ENCODE measurements at regions not wholly inside any gene's neighbourhood (a gene's known extent, or its start where the extent isn't known, plus 50 kb on each side); places are given as distances from the start of the nearest gene placed in this dataset.

GRCh38 chr2:12060886-12061285 lies 314.5 kb downstream of the LPIN1 start:
- H3K4me3 ChIP-seq (ENCODE audit: low read depth, low read length): no peak overlapping the region
- TF ChIP-seq POLR2A (IDR thresholded peaks at IDR 0.05; ENCODE audit: extremely low read depth, insufficient read length) (no peak), MYC (IDR thresholded peaks at IDR 0.05; ENCODE audit: low read depth, low read length) (no peak)
- TF ChIP-seq, protein P1, sequence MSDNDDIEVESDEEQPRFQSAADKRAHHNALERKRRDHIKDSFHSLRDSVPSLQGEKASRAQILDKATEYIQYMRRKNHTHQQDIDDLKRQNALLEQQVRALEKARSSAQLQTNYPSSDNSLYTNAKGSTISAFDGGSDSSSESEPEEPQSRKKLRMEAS (IDR thresholded peaks at IDR 0.05; ENCODE audit: low read depth, low read length): no peak
- TF ChIP-seq, protein P2, sequence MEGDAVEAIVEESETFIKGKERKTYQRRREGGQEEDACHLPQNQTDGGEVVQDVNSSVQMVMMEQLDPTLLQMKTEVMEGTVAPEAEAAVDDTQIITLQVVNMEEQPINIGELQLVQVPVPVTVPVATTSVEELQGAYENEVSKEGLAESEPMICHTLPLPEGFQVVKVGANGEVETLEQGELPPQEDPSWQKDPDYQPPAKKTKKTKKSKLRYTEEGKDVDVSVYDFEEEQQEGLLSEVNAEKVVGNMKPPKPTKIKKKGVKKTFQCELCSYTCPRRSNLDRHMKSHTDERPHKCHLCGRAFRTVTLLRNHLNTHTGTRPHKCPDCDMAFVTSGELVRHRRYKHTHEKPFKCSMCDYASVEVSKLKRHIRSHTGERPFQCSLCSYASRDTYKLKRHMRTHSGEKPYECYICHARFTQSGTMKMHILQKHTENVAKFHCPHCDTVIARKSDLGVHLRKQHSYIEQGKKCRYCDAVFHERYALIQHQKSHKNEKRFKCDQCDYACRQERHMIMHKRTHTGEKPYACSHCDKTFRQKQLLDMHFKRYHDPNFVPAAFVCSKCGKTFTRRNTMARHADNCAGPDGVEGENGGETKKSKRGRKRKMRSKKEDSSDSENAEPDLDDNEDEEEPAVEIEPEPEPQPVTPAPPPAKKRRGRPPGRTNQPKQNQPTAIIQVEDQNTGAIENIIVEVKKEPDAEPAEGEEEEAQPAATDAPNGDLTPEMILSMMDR (IDR thresholded peaks at IDR 0.05; ENCODE audit: low read depth, low read length): no peak
- DNase-seq (ENCODE audit: low read depth): no peak

DNA sequence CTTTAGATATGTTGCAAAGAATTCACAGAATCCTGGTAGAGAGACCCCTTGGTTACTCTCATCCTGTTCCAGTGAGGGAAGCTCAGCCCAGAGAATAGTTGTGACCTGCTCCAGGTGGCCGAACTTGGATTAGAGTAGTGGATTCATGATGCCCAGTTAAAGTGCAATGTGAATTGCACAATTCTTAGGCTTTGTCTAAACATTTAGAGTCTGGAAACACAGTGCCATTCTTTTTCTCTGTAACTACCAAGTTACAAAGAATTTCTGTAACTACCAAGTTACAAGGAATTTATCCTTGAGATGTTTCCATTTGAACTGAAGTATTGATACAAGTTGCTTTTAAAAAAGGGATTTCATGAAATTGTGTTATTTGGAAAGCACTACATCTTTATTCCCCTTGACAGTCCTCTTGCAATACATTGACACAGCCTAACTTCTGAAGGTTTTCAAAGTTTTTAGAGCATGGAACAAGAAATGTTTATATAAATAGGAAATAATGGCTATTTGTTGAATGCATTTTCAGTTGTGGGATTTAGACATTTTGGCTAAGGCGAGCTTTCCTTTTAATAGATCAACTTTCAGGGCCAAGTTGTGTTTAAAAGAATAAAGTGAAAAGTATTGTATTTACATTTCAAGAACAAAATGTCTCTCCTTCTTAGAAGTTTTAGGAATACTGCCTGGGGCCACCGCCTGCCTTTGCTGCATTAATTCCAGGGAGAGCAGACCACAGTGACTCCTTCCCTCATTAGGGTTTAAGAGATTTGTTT lies 315.0 kb downstream of the LPIN1 start:
- no peak for DNase-seq (ENCODE audit: low read depth)
- no peak overlapping the region for H3K4me3 ChIP-seq (ENCODE audit: low read depth, low read length)
- TF ChIP-seq POLR2A (IDR thresholded peaks at IDR 0.05; ENCODE audit: extremely low read depth, insufficient read length) (no peak), MYC (IDR thresholded peaks at IDR 0.05; ENCODE audit: low read depth, low read length) (no peak)
- TF ChIP-seq, protein P2 (IDR thresholded peaks at IDR 0.05; ENCODE audit: low read depth, low read length): no peak
- TF ChIP-seq, protein P1 (IDR thresholded peaks at IDR 0.05; ENCODE audit: low read depth, low read length): no peak

- TF ChIP-seq POLR2A (IDR thresholded peaks at IDR 0.05; ENCODE audit: extremely low read depth, insufficient read length): no peak
- TF ChIP-seq, protein P1 (IDR thresholded peaks at IDR 0.05; ENCODE audit: low read depth, low read length): no peak
- no peak for TF ChIP-seq MYC (IDR thresholded peaks at IDR 0.05; ENCODE audit: low read depth, low read length)
- TF ChIP-seq, protein P2 (IDR thresholded peaks at IDR 0.05; ENCODE audit: low read depth, low read length): no peak
- H3K4me3 ChIP-seq (ENCODE audit: low read depth, low read length): no peak overlapping the region
- DNase-seq (ENCODE audit: low read depth): no peak
Measured at GRCh38 chr2:12062053-12062395, 315.6 kb downstream of the LPIN1 start.

- DNase-seq (ENCODE audit: low read depth): no peak
- H3K4me3 ChIP-seq (ENCODE audit: low read depth, low read length): no peak overlapping the region
- TF ChIP-seq, protein P1 (IDR thresholded peaks at IDR 0.05; ENCODE audit: low read depth, low read length): no peak
- TF ChIP-seq MYC (IDR thresholded peaks at IDR 0.05; ENCODE audit: low read depth, low read length): no peak
- no peak for TF ChIP-seq POLR2A (IDR thresholded peaks at IDR 0.05; ENCODE audit: extremely low read depth, insufficient read length)
- TF ChIP-seq, protein P2 (IDR thresholded peaks at IDR 0.05; ENCODE audit: low read depth, low read length): no peak
Measured at GRCh38 chr2:12063210-12063609, 316.8 kb downstream of the LPIN1 start.

DNA sequence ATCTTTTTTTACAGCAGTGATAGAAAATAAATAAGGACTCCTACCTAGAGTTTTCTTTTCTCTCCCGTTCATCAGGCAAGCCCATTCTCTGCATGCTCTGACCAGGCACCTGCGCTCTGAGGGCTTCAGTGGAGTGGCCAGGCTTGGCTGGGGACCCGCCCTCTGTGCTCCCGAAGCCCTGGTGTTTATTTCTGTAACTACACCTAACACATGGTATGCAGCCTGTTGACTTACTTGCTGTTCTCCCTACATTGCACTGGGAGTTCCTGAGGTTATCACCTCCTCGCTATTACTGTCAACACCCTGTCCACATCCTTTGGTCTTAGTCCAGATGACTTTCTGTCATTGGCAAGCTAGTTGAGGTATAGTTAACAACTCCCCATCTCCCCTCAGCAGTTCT lies 317.7 kb downstream of the LPIN1 start:
- no peak overlapping the region for H3K4me3 ChIP-seq (ENCODE audit: low read depth, low read length)
- no peak for DNase-seq (ENCODE audit: low read depth)
- TF ChIP-seq POLR2A (IDR thresholded peaks at IDR 0.05; ENCODE audit: extremely low read depth, insufficient read length): no peak
- TF ChIP-seq MYC (IDR thresholded peaks at IDR 0.05; ENCODE audit: low read depth, low read length): no peak
- TF ChIP-seq, protein P2 (IDR thresholded peaks at IDR 0.05; ENCODE audit: low read depth, low read length): no peak
- TF ChIP-seq, protein P1 (IDR thresholded peaks at IDR 0.05; ENCODE audit: low read depth, low read length): no peak
